Suprapubic skin (tissue), 3 donors: ENCODE measurements at regions not wholly inside any gene's neighbourhood (a gene's known extent, or its start where the extent isn't known, plus 50 kb on each side); places are given as distances from the start of the nearest gene placed in this dataset.

Experiments used
- CTCF ChIP-seq, 2 donors: fragments of 200-600 bp in 1 of 2; fragments of 450-650 bp in 1 of 2; sonication (generic) in 1 of 2; IDR thresholded peaks; one replicate each; pipeline ENCODE4 v1.5.1; 2016 to 2019; ENCODE audit warnings: antibody characterized with exemption in 2 of 2, mild to moderate bottlenecking in 1 of 2, moderate library complexity in 1 of 2
- POLR2AphosphoS5 ChIP-seq, 3 donors: sonication (generic); formaldehyde crosslinking; IDR thresholded peaks; one replicate each; pipeline ENCODE4 v1.6.1; 2017; ENCODE audit warnings: antibody characterized with exemption in 3 of 3

DNA sequence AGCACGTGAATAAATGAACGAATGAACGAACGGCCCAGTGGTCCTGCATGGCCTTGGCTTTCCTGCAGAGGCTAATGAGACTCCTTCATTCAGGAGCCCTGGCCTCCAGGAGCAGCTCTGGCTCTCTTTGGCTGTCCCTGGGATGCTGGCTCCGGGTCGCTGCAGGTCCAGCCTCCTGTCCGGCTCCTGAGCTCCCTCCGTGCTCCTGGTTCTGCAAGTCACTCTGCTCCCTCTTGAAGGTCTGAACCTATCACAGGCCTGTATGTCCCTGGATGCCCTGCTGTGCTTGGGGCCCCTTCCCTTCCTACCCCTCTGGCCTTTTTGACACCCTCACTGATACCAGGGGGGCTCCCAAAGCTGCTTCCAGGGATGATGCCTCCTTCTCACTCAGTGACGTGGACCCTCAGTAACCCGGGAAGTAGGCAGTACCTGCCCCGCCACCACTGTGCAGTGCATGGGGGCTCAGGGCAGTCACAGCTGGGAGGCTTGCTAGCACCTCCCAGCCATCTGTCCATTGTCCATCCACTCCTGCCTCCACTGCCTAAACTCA is 133.7 kb upstream of the C14orf180 start:
- no peak for TF ChIP-seq CTCF (IDR thresholded peaks at IDR 0.05)
- no peak for TF ChIP-seq POLR2AphosphoS5 (IDR thresholded peaks at IDR 0.05)
